ENCODE measurements at regions not wholly inside any gene's neighbourhood (a gene's known extent, or its start where the extent isn't known, plus 50 kb on each side); places are given as distances from the start of the nearest gene placed in this dataset.

DNA sequence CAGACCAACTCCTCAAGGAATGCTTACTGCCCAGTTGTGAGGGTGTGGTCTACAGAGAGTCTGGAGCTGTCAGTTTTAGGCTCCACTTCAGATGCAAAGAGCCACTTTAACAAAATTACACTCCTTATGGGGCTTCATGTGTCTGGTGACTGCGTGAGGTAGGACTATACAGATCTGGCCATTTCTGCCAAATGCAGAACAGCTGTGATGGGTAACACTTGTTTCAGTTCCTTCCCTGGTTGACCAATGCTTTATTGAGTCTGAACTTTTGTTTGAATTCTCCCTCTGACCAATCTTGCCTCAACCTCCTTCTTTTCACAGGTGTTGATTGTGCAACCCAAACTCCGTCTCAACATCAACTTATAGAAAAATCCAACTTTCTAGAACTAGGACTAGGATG, 181.2 kb downstream of the OMA1 start:
- TF ChIP-seq, protein P1, sequence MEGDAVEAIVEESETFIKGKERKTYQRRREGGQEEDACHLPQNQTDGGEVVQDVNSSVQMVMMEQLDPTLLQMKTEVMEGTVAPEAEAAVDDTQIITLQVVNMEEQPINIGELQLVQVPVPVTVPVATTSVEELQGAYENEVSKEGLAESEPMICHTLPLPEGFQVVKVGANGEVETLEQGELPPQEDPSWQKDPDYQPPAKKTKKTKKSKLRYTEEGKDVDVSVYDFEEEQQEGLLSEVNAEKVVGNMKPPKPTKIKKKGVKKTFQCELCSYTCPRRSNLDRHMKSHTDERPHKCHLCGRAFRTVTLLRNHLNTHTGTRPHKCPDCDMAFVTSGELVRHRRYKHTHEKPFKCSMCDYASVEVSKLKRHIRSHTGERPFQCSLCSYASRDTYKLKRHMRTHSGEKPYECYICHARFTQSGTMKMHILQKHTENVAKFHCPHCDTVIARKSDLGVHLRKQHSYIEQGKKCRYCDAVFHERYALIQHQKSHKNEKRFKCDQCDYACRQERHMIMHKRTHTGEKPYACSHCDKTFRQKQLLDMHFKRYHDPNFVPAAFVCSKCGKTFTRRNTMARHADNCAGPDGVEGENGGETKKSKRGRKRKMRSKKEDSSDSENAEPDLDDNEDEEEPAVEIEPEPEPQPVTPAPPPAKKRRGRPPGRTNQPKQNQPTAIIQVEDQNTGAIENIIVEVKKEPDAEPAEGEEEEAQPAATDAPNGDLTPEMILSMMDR (IDR thresholded peaks at IDR 0.05) = no peak
- TF ChIP-seq EZH2 (IDR thresholded peaks at IDR 0.05) = no peak

All from neural progenitor cell (in vitro differentiated cells).